GM12872 (cell line): ENCODE measurements at regions not wholly inside any gene's neighbourhood (a gene's known extent, or its start where the extent isn't known, plus 50 kb on each side); places are given as distances from the start of the nearest gene placed in this dataset.

Experiments used
- TF ChIP-seq, protein P1 (sequence below): IDR thresholded peaks from 3 replicates; pipeline ENCODE4 v1.5.1; 2011; ENCODE audit warnings: low read depth, mild to moderate bottlenecking, low read length, moderate library complexity; ENCODE audit not compliant: insufficient read depth

DNA sequence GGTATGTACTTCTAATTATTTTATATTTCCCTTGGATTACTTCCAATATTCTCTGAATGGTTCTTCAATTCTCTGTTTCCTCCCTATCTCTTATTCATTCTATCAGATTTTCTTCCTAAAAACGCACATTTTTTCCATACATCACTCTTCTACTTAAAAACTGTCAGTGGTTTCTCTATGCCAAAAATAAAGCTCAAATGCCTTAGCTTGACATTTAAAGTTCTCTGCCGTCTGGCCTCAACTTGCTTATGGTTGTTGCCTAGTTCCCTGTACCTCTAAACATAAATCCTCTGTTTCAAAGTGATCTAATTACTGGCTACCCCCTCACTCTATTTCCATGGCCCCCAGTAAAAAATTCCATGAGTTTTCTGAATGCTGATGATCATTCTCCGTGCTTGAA is 671.0 kb upstream of the ADGRL2 start:
- TF ChIP-seq, protein P1, sequence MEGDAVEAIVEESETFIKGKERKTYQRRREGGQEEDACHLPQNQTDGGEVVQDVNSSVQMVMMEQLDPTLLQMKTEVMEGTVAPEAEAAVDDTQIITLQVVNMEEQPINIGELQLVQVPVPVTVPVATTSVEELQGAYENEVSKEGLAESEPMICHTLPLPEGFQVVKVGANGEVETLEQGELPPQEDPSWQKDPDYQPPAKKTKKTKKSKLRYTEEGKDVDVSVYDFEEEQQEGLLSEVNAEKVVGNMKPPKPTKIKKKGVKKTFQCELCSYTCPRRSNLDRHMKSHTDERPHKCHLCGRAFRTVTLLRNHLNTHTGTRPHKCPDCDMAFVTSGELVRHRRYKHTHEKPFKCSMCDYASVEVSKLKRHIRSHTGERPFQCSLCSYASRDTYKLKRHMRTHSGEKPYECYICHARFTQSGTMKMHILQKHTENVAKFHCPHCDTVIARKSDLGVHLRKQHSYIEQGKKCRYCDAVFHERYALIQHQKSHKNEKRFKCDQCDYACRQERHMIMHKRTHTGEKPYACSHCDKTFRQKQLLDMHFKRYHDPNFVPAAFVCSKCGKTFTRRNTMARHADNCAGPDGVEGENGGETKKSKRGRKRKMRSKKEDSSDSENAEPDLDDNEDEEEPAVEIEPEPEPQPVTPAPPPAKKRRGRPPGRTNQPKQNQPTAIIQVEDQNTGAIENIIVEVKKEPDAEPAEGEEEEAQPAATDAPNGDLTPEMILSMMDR: no peak

DNA sequence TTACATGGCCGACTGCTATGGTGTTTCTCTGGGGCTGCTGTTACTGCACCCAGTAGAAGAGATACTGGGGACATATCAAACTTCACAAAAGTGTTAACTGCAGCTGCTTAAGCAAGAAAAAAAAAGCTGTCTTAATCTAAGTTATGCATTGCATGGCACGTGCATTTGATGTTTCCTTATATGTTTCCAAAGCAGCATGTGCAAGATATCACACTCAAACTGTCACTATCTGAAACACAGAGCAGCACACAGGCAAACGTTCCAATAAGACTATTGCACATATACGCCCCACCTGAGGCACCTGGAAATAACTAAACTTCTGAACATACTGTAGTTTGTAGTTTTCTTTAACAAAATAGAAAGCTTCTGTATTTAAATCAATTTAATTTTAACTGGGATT is 671.4 kb upstream of the ADGRL2 start:
- TF ChIP-seq, protein P1: no peak

GRCh38 chr1:81128079-81128478 is 672.7 kb upstream of the ADGRL2 start:
- TF ChIP-seq, protein P1: no peak

DNA sequence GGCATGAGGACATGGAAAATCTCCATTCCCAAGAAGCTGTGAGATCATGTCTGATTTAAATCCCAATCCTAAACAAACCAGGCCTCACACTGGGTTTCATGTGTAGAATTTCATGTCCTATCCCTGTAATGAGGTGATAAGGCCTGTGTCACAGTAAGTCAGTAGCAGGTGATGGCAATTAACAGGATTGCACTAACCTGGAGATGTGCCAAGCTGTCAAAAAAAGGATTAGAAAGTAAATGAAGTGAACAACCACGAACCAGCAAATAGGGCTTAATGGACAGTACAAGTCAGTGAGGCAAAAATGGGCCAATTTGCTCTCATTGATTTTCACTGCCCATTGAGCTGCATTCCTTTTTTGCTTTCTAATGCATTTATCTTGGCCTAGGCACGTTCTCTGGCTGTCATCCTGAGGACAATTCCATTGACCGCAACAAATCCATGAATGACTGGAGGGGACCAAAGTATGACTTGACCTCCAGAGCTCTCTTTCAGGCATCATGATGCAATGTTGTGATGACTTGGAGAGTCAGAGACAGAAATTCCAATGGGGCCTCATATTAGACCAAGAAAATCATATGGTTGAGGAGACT is 673.6 kb upstream of the ADGRL2 start:
- TF ChIP-seq, protein P1: no peak

GRCh38 chr1:81125672-81126071 is 675.1 kb upstream of the ADGRL2 start:
- TF ChIP-seq, protein P1: no peak

DNA sequence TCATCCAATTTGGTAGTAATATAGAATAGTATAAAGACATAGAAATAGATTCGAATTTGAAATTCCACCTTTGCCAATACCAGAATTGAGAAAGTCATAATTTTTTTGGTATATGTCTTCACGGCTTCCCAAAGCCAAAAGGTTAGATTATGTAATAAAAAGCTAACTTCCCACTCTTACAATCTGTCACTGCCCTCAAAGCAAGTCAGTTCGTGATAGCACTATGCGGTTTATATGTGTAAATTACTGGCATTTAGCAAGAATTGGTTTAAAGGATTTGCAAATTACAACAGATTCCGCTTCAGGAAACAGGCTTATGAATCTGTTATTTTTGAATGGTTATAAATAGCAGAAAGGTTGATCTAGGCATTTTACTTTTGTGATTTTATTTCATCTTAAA is 679.4 kb upstream of the ADGRL2 start:
- TF ChIP-seq, protein P1: no peak

GRCh38 chr1:81119319-81119718 is 681.4 kb upstream of the ADGRL2 start:
- TF ChIP-seq, protein P1: no peak

DNA sequence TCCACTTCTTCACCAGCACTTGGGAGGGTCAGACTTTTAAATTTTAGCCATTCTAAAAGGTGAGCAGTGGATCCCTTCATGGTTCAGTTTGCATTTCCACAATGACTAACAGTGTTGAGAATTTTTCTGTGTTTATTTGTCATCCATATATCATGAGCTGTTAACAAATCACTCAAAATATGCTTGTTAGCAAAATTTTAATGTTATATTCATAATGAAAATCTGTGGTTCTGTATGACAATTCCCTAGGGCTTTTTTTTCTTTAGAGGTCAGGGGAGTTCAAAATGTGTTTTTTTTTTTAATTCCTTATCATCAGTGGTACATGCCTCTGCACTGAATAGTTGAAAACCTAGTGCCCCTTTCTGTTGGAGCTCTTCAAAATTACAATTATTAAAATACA is 682.2 kb upstream of the ADGRL2 start:
- TF ChIP-seq, protein P1: no peak
